ENCODE measurements at regions not wholly inside any gene's neighbourhood (a gene's known extent, or its start where the extent isn't known, plus 50 kb on each side); places are given as distances from the start of the nearest gene placed in this dataset.

GRCh38 chr2:154912215-154912614, 213.7 kb downstream of the KCNJ3 start:
- H3K27ac ChIP-seq (ENCODE audit: low read depth in 2 of 2, low read length in 1 of 2) = no peak overlapping the region
- WGBS (ENCODE audit: low lambda C conversion rate) = 18% methylated on average over 6 of the region's 6 CpGs
- no peak overlapping the region for H2AFZ ChIP-seq (ENCODE audit: low read depth)
- no peaks in the 10 kb centered on the region for H3K9me3 ChIP-seq
- H3K9me2 ChIP-seq = no peaks in the 10 kb centered on the region
- no peaks in the 10 kb centered on the region for H3K4me1 ChIP-seq (ENCODE audit: control insufficient read depth in 1 of 2, insufficient read depth in 2 of 2, low read depth in 1 of 2, low read length in 1 of 2)
- DNase-seq = no peak
- ChIA-PET CTCF (no interaction called here), POLR2A (no interaction called here)
- H3K36me3 ChIP-seq (replicated peaks in 1 of 2; ENCODE audit: control insufficient read depth in 1 of 2, insufficient read depth in 2 of 2, low read length in 1 of 2) = no peaks in the 10 kb centered on the region
- H3K4me2 ChIP-seq = no peak overlapping the region
- TF ChIP-seq TAF1 (IDR thresholded peaks at IDR 0.05; ENCODE audit: borderline replicate concordance, low read depth, low read length) = no peak
- no peak overlapping the region for H3K4me3 ChIP-seq (ENCODE audit: low read depth in 2 of 2, low read length in 1 of 2)
- no peaks in the 10 kb centered on the region for H3K27me3 ChIP-seq (ENCODE audit: insufficient read depth)
- no peaks in the 10 kb centered on the region for H3F3A ChIP-seq (replicated peaks; ENCODE audit: insufficient read depth)
- H4K20me1 ChIP-seq (ENCODE audit: insufficient read depth) = no peaks in the 10 kb centered on the region
- no peak overlapping the region for H3K9ac ChIP-seq
- no peaks in the 10 kb centered on the region for H3K79me2 ChIP-seq (ENCODE audit: insufficient read depth)

GRCh38 chr2:154911729-154912128, 213.2 kb downstream of the KCNJ3 start:
- no peak overlapping the region for H3K9ac ChIP-seq
- H3K36me3 ChIP-seq (replicated peaks in 1 of 2; ENCODE audit: control insufficient read depth in 1 of 2, insufficient read depth in 2 of 2, low read length in 1 of 2) = no peaks in the 10 kb centered on the region
- H3K27ac ChIP-seq (ENCODE audit: low read depth in 2 of 2, low read length in 1 of 2) = no peak overlapping the region
- no peaks in the 10 kb centered on the region for H3K9me3 ChIP-seq
- no peak overlapping the region for H3K4me2 ChIP-seq
- no peaks in the 10 kb centered on the region for H3K79me2 ChIP-seq (ENCODE audit: insufficient read depth)
- H3K4me3 ChIP-seq (ENCODE audit: low read depth in 2 of 2, low read length in 1 of 2) = no peak overlapping the region
- no peaks in the 10 kb centered on the region for H4K20me1 ChIP-seq (ENCODE audit: insufficient read depth)
- no peaks in the 10 kb centered on the region for H3K4me1 ChIP-seq (ENCODE audit: control insufficient read depth in 1 of 2, insufficient read depth in 2 of 2, low read depth in 1 of 2, low read length in 1 of 2)
- ChIA-PET POLR2A (no interaction called here), CTCF (no interaction called here)
- no peak for DNase-seq
- H3K27me3 ChIP-seq (ENCODE audit: insufficient read depth) = no peaks in the 10 kb centered on the region
- H2AFZ ChIP-seq (ENCODE audit: low read depth) = no peak overlapping the region
- TF ChIP-seq MEF2A (IDR thresholded peaks at IDR 0.05; ENCODE audit: borderline replicate concordance, low read depth) = no peak
- no peak for TF ChIP-seq RFX5 (IDR thresholded peaks at IDR 0.05; ENCODE audit: low read length)
- no peak for TF ChIP-seq SIN3A (IDR thresholded peaks at IDR 0.05; ENCODE audit: borderline replicate concordance, low read depth, low read length)
- no peak for TF ChIP-seq PBX3 (IDR thresholded peaks at IDR 0.05)
- no peak for TF ChIP-seq RAD21 (IDR thresholded peaks at IDR 0.05; ENCODE audit: low read length)
- TF ChIP-seq FOXJ3 (CRISPR knock-in tag; IDR thresholded peaks at IDR 0.05) = no peak
- TF ChIP-seq USF1 (IDR thresholded peaks at IDR 0.05; ENCODE audit: borderline replicate concordance, low read depth) = no peak
- TF ChIP-seq EZH2phosphoT487 (IDR thresholded peaks at IDR 0.05; ENCODE audit: borderline replicate concordance, low read depth) = no peak
- H3F3A ChIP-seq (replicated peaks; ENCODE audit: insufficient read depth) = no peaks in the 10 kb centered on the region
- no peaks in the 10 kb centered on the region for H3K9me2 ChIP-seq

GRCh38 chr2:154910701-154911100, 212.2 kb downstream of the KCNJ3 start:
- H3K9me3 ChIP-seq = no peaks in the 10 kb centered on the region
- H3K4me3 ChIP-seq (ENCODE audit: low read depth in 2 of 2, low read length in 1 of 2) = no peak overlapping the region
- CTCF ChIA-PET = no interaction called here
- no peaks in the 10 kb centered on the region for H3K36me3 ChIP-seq (replicated peaks in 1 of 2; ENCODE audit: control insufficient read depth in 1 of 2, insufficient read depth in 2 of 2, low read length in 1 of 2)
- DNase-seq = no peak
- H3K79me2 ChIP-seq (ENCODE audit: insufficient read depth) = no peaks in the 10 kb centered on the region
- POLR2A ChIA-PET = no interaction called here
- H3K4me1 ChIP-seq (ENCODE audit: control insufficient read depth in 1 of 2, insufficient read depth in 2 of 2, low read depth in 1 of 2, low read length in 1 of 2) = no peaks in the 10 kb centered on the region
- WGBS (ENCODE audit: low lambda C conversion rate) = 24% methylated on average over 1 of the region's 1 CpG
- no peak overlapping the region for H3K4me2 ChIP-seq
- H3K9me2 ChIP-seq = no peaks in the 10 kb centered on the region
- no peaks in the 10 kb centered on the region for H3K27me3 ChIP-seq (ENCODE audit: insufficient read depth)
- H2AFZ ChIP-seq (ENCODE audit: low read depth) = no peak overlapping the region
- no peak overlapping the region for H3K9ac ChIP-seq
- H3F3A ChIP-seq (replicated peaks; ENCODE audit: insufficient read depth) = no peaks in the 10 kb centered on the region
- no peak overlapping the region for H3K27ac ChIP-seq (ENCODE audit: low read depth in 2 of 2, low read length in 1 of 2)
- H4K20me1 ChIP-seq (ENCODE audit: insufficient read depth) = no peaks in the 10 kb centered on the region
- TF ChIP-seq YY1 (IDR thresholded peaks at IDR 0.05; ENCODE audit: low read depth) = no peak
- TF ChIP-seq JUND (IDR thresholded peaks at IDR 0.05) = no peak
- no peak for TF ChIP-seq SIN3A (IDR thresholded peaks at IDR 0.05; ENCODE audit: borderline replicate concordance, low read depth, low read length)
- no peak for TF ChIP-seq MXI1 (IDR thresholded peaks at IDR 0.05; ENCODE audit: low read depth, low read length)
- no peak for TF ChIP-seq NRF1 (IDR thresholded peaks at IDR 0.05; ENCODE audit: low read depth, low read length)
- TF ChIP-seq USF1 (IDR thresholded peaks at IDR 0.05; ENCODE audit: borderline replicate concordance, low read depth) = no peak
- no peak for TF ChIP-seq TAF1 (IDR thresholded peaks at IDR 0.05; ENCODE audit: borderline replicate concordance, low read depth, low read length)
- no peak for TF ChIP-seq FOXM1 (IDR thresholded peaks at IDR 0.05; ENCODE audit: low read depth)
- no peak for TF ChIP-seq FOSL2 (IDR thresholded peaks at IDR 0.05; ENCODE audit: borderline replicate concordance, low read depth)
- no peak for TF ChIP-seq CTCF (IDR thresholded peaks at IDR 0.05)
- no peak for TF ChIP-seq GABPA (IDR thresholded peaks at IDR 0.05; ENCODE audit: low read depth)
- TF ChIP-seq RAD21 (IDR thresholded peaks at IDR 0.05; ENCODE audit: low read length) = no peak
- TF ChIP-seq TCF12 (IDR thresholded peaks at IDR 0.05) = no peak
- TF ChIP-seq TEAD4 (IDR thresholded peaks at IDR 0.05; ENCODE audit: borderline replicate concordance, insufficient read depth) = no peak
- TF ChIP-seq EP300 (IDR thresholded peaks at IDR 0.05; ENCODE audit: borderline replicate concordance in 1 of 2, low read depth in 1 of 2, low read length in 1 of 2) = no peak
